ENCODE measurements at regions not wholly inside any gene's neighbourhood (a gene's known extent, or its start where the extent isn't known, plus 50 kb on each side); places are given as distances from the start of the nearest gene placed in this dataset.

DNA sequence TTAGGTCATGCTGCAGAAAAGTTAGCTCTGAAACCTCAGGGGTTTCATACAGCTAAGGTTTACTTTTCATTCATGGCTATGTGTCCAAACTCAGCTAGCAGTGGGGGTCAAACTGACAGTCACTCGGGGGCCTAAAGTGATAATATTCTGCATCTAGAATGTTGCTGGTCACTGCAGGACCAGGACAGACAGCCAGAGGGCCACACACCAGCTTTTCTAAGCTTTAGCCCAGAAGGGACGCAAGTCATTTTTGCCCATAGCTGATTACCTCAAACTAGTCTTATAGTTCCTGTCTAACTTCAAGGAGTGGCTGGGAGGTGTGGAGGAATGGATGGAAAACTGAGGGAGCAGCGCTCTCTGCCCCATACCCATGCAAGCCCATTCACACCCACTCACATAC lies 163.0 kb upstream of the NLRP1 start:
- TF ChIP-seq, protein P1, sequence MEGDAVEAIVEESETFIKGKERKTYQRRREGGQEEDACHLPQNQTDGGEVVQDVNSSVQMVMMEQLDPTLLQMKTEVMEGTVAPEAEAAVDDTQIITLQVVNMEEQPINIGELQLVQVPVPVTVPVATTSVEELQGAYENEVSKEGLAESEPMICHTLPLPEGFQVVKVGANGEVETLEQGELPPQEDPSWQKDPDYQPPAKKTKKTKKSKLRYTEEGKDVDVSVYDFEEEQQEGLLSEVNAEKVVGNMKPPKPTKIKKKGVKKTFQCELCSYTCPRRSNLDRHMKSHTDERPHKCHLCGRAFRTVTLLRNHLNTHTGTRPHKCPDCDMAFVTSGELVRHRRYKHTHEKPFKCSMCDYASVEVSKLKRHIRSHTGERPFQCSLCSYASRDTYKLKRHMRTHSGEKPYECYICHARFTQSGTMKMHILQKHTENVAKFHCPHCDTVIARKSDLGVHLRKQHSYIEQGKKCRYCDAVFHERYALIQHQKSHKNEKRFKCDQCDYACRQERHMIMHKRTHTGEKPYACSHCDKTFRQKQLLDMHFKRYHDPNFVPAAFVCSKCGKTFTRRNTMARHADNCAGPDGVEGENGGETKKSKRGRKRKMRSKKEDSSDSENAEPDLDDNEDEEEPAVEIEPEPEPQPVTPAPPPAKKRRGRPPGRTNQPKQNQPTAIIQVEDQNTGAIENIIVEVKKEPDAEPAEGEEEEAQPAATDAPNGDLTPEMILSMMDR (IDR thresholded peaks at IDR 0.05): no peak
- TF ChIP-seq POLR2A (IDR thresholded peaks at IDR 0.05): no peak
